ENCODE measurements at regions not wholly inside any gene's neighbourhood (a gene's known extent, or its start where the extent isn't known, plus 50 kb on each side); places are given as distances from the start of the nearest gene placed in this dataset.

GRCh38 chr11:79857377-79858214, 416.8 kb upstream of the TENM4 start:
- TF ChIP-seq CTCF (IDR thresholded peaks at IDR 0.05; ENCODE audit: low read depth, low read length, missing input control): no peak
- TF ChIP-seq YY1 (IDR thresholded peaks at IDR 0.05): no peak
- TF ChIP-seq RAD21 (IDR thresholded peaks at IDR 0.05): no peak
- TF ChIP-seq MAX (IDR thresholded peaks at IDR 0.05): no peak

Data from liver (tissue), 3 donors.